Karpas-422 (cell line): ENCODE measurements at regions not wholly inside any gene's neighbourhood (a gene's known extent, or its start where the extent isn't known, plus 50 kb on each side); places are given as distances from the start of the nearest gene placed in this dataset.

Experiments
- DNase-seq: peaks from one replicate; pipeline ENCODE4 v3.0.0-alpha.2; 2015
- H2AFZ ChIP-seq: fragments of 200-600 bp; sonication (generic); 2 replicates; pipeline ENCODE4 v1.6.1; 2014; ENCODE audit warnings: antibody characterized with exemption, low read length, mixed read lengths
- H3K27ac ChIP-seq: fragments of 200-600 bp; sonication (generic); 2 replicates; pipeline ENCODE4 v1.5.1; 2014; ENCODE audit warnings: mild to moderate bottlenecking, low read length, moderate library complexity
- H3K27me3 ChIP-seq: fragments of 200-600 bp; sonication (generic); 2 replicates; pipeline ENCODE4 v1.6.1; 2014; ENCODE audit warnings: low read length, mixed read lengths
- H3K36me3 ChIP-seq: fragments of 200-600 bp; sonication (generic); 2 replicates; pipeline ENCODE4 v1.6.1; 2014; ENCODE audit warnings: low read length, mixed read lengths; ENCODE audit not compliant: insufficient read depth
- H3K4me1 ChIP-seq: fragments of 200-600 bp; sonication (generic); 2 replicates; pipeline ENCODE4 v1.6.1; 2014; ENCODE audit warnings: mild to moderate bottlenecking, low read length, mixed read lengths
- H3K4me2 ChIP-seq: fragments of 200-600 bp; sonication (generic); 2 replicates; pipeline ENCODE4 v1.6.1; 2014; ENCODE audit warnings: low read length, low read depth, mild to moderate bottlenecking; ENCODE audit not compliant: poor library complexity, severe bottlenecking
- H3K4me3 ChIP-seq: fragments of 200-600 bp; sonication (generic); 2 replicates; pipeline ENCODE4 v1.5.1; 2014; ENCODE audit warnings: mild to moderate bottlenecking, antibody characterized with exemption, low read length, mixed read lengths
- H3K79me2 ChIP-seq: fragments of 200-600 bp; sonication (generic); 2 replicates; pipeline ENCODE4 v1.6.1; 2014; ENCODE audit warnings: mild to moderate bottlenecking, low read length, mixed read lengths
- H3K9ac ChIP-seq: fragments of 200-600 bp; sonication (generic); 2 replicates; pipeline ENCODE4 v1.6.0; 2014; ENCODE audit warnings: low read length
- H3K9me2 ChIP-seq: fragments of 200-600 bp; sonication (generic), shearing (Covaris generic); replicated peaks from 2 replicates; pipeline ENCODE4 v1.6.0; 2014; ENCODE audit warnings: mild to moderate bottlenecking, low read length, moderate library complexity; ENCODE audit not compliant: insufficient read depth
- H3K9me3 ChIP-seq: fragments of 300-700, 200-600 bp; sonication (generic); 2 replicates; pipeline ENCODE4 v1.6.1; 2014; ENCODE audit warnings: low read length, mixed read lengths
- H4K20me1 ChIP-seq: fragments of 200-600 bp; sonication (generic); 2 replicates; pipeline ENCODE4 v1.6.1; 2014; ENCODE audit warnings: mild to moderate bottlenecking, antibody characterized with exemption, low read length, low read depth; ENCODE audit not compliant: insufficient read depth

DNA sequence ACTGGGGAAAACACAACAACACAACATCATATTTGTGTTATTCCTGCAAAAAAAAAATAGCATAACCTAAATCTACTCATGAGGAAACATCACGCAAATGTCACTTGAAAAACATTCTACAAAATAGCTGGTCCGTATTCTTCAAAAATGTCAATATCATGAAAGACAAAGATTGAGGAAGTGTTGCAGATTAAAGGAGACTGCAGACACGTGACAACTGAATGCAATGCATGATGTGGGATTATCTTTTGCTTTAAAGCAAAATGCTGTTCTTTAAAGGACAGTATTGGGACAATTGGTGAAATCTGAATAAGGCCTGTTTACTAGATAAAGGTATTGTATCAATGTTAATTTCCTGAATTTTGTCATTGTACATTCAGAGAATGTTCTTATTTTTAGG is 157.7 kb downstream of the SMIM20 start:
- Histone ChIP-seq H3K4me1 (no peaks in the 10 kb centered on the region), H3K27ac (no peak overlapping the region), H3K4me2 (no peak overlapping the region), H3K9me3 (peaks cover 3% of the 10 kb centered on the region; the same call in 1 of the 2 replicates), H3K4me3 (no peak overlapping the region), H3K9me2 (no peaks in the 10 kb centered on the region), H3K27me3 (peaks cover 2% of the 10 kb centered on the region; the same call in 1 of the 2 replicates), H3K79me2 (no peaks in the 10 kb centered on the region), H2AFZ (no peak overlapping the region), H4K20me1 (no peaks in the 10 kb centered on the region), H3K9ac (no peak overlapping the region), H3K36me3 (no peaks in the 10 kb centered on the region)
- DNase-seq, result no peak

DNA sequence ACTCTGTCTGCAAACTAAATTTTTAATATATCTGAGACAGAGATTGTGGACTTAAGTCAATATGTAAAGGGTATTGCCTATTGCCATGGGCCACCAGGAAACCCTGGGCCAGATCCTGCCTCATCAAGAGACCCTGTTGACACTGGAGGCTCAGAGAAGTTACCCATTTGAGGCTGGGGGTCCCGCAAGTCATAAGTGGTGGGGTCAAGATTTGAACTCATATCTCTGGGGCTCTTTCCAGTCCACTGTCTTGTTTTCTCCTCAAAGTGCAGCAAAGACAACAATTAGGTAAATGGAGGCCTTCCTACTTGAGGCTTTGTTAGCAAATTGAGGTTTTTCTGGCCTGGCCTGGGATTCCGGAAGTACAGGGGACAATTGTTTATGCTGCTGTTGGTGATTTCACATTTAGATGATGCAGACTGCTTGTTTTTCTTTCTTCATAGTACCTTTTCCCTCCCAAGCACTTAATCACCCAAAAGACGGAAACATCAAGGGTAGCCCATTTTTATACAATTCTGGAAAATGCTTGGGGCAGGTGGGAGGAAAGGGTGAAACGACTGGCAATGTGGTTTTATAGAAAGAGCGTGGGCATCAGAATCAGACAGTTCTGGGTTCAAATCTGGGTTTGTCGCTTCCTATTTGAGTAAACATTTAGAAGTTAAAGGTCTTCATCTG is 160.0 kb downstream of the SMIM20 start:
- no peak overlapping the region for H3K4me2 ChIP-seq
- H3K9me3 ChIP-seq, result peaks cover 3% of the 10 kb centered on the region; the same call in 1 of the 2 replicates
- no peak overlapping the region for H3K9ac ChIP-seq
- no peak overlapping the region for H2AFZ ChIP-seq
- no peaks in the 10 kb centered on the region for H3K9me2 ChIP-seq
- no peak for DNase-seq
- H3K36me3 ChIP-seq, result no peaks in the 10 kb centered on the region
- no peaks in the 10 kb centered on the region for H3K79me2 ChIP-seq
- no peak overlapping the region for H3K27ac ChIP-seq
- no peaks in the 10 kb centered on the region for H4K20me1 ChIP-seq
- no peaks in the 10 kb centered on the region for H3K4me1 ChIP-seq
- peaks cover 3% of the 10 kb centered on the region; the same call in 1 of the 2 replicates for H3K27me3 ChIP-seq
- no peak overlapping the region for H3K4me3 ChIP-seq

DNA sequence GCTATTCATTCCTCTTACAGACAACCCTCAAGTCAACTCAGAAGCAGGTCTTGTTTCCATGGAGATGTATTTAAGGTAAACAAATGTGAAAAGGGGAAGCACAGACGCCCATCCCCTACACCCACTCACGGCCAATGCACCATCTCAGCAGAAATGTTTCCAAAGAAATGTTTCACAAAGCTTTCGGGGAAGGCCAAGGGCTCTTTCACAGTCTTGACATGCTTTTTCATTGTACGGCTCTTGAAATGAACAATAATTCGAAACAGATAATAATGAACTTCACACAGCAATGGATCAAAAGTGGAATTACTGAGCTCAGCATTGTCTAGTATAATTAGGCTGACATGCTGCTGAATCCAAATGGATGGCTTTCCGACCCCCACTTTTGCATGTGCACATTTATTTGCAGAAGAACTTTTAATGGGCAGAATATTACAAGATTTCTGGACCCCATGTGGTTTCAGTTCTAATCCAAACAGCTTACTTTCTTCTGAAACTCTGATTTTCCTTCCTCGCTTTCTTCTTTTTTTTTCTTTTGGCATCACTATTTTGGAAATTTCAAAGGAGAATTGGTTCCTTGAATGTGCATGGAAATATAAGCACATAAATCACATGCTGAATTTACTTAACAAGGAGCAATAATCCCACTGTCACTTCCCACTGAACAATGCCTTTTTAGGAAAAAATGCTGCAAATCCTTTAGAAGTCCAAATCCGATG is 160.9 kb downstream of the SMIM20 start:
- no peaks in the 10 kb centered on the region for H4K20me1 ChIP-seq
- H2AFZ ChIP-seq, result no peak overlapping the region
- H3K27ac ChIP-seq, result no peak overlapping the region
- H3K9ac ChIP-seq, result no peak overlapping the region
- no peaks in the 10 kb centered on the region for H3K4me1 ChIP-seq
- no peak overlapping the region for H3K4me3 ChIP-seq
- peaks cover 3% of the 10 kb centered on the region; the same call in 1 of the 2 replicates for H3K27me3 ChIP-seq
- H3K79me2 ChIP-seq, result no peaks in the 10 kb centered on the region
- peak; percentile 56 for DNase-seq
- H3K36me3 ChIP-seq, result no peaks in the 10 kb centered on the region
- peaks cover 3% of the 10 kb centered on the region; the same call in 1 of the 2 replicates for H3K9me3 ChIP-seq
- no peaks in the 10 kb centered on the region for H3K9me2 ChIP-seq
- no peak overlapping the region for H3K4me2 ChIP-seq

DNA sequence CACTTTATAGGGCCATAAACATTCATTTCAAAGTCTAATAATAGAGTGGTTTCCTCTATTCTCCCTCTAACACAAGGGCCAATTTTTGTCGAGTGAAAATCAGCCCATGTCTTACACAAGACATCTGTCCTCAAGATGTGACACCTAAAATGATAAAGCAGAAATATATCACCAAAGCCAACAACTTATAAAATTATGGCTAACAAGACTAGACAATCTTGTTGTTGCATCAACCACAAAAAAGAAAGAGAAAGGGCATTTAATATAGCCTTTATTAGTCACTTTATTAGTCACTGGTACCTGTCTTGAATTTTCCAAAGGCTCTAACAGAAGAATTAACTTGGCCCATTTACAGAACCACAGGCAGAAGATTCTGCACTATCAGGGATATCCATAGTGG is 161.6 kb downstream of the SMIM20 start:
- no peak overlapping the region for H3K4me2 ChIP-seq
- H3K27ac ChIP-seq, result no peak overlapping the region

DNA sequence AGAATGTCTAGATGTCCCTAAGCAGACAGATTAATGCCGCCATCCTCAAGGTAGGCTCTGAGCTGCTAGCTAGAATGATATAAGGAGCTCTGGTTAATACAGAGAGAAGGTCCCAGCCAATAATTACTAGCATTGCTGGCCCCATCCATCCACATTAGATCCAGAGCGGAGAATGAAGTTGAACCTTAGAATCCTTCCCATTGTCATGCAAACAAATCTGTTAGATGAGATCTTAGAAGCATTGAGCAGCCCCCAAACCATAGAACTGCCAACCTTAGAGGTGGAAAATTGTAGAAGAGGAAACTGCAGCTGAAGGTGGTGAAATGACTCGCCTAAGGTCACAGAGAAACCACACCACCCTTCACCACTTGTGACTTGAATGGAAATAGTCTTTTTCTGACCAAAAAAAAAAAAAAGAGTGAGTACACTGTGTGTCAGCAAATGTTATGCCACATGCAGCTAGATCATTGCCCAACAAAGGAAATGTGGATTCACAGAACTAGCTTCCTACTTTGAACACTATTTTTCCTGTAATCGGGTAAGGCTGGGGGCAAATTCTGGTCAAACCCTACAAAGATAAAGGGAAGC is 162.1 kb downstream of the SMIM20 start:
- H3K9me3 ChIP-seq, result peaks cover 3% of the 10 kb centered on the region; the same call in 1 of the 2 replicates
- H3K36me3 ChIP-seq, result no peaks in the 10 kb centered on the region
- H3K4me3 ChIP-seq, result no peak overlapping the region
- no peak overlapping the region for H2AFZ ChIP-seq
- no peak overlapping the region for H3K9ac ChIP-seq
- no peaks in the 10 kb centered on the region for H3K79me2 ChIP-seq
- H3K27ac ChIP-seq, result no peak overlapping the region
- H4K20me1 ChIP-seq, result no peaks in the 10 kb centered on the region
- H3K9me2 ChIP-seq, result no peaks in the 10 kb centered on the region
- H3K27me3 ChIP-seq, result peaks cover 3% of the 10 kb centered on the region; the same call in 1 of the 2 replicates
- no peak overlapping the region for H3K4me2 ChIP-seq
- no peaks in the 10 kb centered on the region for H3K4me1 ChIP-seq
- no peak for DNase-seq

More for the DNA sequence above, 161.6 kb downstream of the SMIM20 start:
- DNase-seq, result no peak
- H3K79me2 ChIP-seq, result no peaks in the 10 kb centered on the region
- H3K4me3 ChIP-seq, result no peak overlapping the region
- H3K4me1 ChIP-seq, result no peaks in the 10 kb centered on the region
- H3K27me3 ChIP-seq, result peaks cover 3% of the 10 kb centered on the region; the same call in 1 of the 2 replicates
- H3K9me2 ChIP-seq, result no peaks in the 10 kb centered on the region
- H2AFZ ChIP-seq, result no peak overlapping the region
- no peak overlapping the region for H3K9ac ChIP-seq
- H4K20me1 ChIP-seq, result no peaks in the 10 kb centered on the region
- peaks cover 3% of the 10 kb centered on the region; the same call in 1 of the 2 replicates for H3K9me3 ChIP-seq
- H3K36me3 ChIP-seq, result no peaks in the 10 kb centered on the region

DNA sequence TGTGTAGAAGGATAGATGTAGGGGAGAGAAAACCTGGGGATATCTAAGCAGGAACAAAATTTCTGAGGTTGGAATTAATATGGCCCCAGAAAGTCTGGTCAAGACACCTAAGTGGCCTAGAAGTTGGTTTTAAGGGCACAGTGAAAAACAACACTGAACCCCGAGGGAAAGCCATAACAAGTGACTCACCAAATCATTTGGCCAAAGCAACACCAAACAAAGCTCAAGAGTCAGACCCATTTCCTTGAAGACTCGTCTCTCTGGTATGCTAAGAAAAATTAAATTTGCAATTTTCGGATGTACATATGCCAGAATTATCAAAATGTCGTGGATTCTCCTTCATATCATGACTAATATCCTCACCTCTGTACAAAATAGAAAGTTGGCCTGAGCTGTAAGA is 162.9 kb downstream of the SMIM20 start:
- H3K27me3 ChIP-seq, result peaks cover 3% of the 10 kb centered on the region; the same call in 1 of the 2 replicates
- no peak overlapping the region for H3K9ac ChIP-seq
- H4K20me1 ChIP-seq, result no peaks in the 10 kb centered on the region
- H3K4me3 ChIP-seq, result no peak overlapping the region
- no peak for DNase-seq
- no peaks in the 10 kb centered on the region for H3K4me1 ChIP-seq
- peaks cover 3% of the 10 kb centered on the region; the same call in 1 of the 2 replicates for H3K9me3 ChIP-seq
- H3K27ac ChIP-seq, result no peak overlapping the region
- no peak overlapping the region for H3K4me2 ChIP-seq
- no peak overlapping the region for H2AFZ ChIP-seq
- H3K9me2 ChIP-seq, result no peaks in the 10 kb centered on the region
- no peaks in the 10 kb centered on the region for H3K79me2 ChIP-seq
- no peaks in the 10 kb centered on the region for H3K36me3 ChIP-seq

DNA sequence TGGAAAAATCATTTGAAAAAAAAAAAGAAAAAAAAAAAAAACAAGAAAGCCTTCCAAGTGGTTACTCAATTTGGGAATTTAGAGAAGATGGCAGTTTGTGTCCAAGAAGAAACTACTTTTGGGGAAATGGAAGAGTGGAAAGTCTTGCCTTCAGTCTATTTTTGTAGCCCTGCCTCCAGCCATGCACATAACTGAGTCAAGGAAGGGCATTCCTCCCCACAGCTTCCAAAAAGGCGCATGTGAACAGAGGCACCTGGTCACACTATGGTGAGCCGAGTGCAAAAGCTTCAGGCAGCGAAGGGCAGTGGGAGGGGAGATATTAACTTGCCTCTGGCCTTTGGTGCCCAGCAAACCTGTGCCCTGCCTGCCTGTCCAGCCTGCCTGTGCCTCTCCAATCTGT is 163.7 kb downstream of the SMIM20 start:
- Histone ChIP-seq H4K20me1 (no peaks in the 10 kb centered on the region), H3K79me2 (no peaks in the 10 kb centered on the region), H3K4me1 (0 out of 2 replicates have a peak, but pooled peaks cover 2% of the 10 kb centered on the region), H3K27me3 (peaks cover 3% of the 10 kb centered on the region; the same call in 1 of the 2 replicates), H3K27ac (no peak overlapping the region), H3K9me2 (no peaks in the 10 kb centered on the region), H3K9me3 (peaks cover 3% of the 10 kb centered on the region; the same call in 1 of the 2 replicates), H3K36me3 (no peaks in the 10 kb centered on the region), H3K9ac (no peak overlapping the region), H2AFZ (no peak overlapping the region), H3K4me3 (no peak overlapping the region), H3K4me2 (no peak overlapping the region)
- no peak for DNase-seq
